A673 (cell line): ENCODE measurements at regions not wholly inside any gene's neighbourhood (a gene's known extent, or its start where the extent isn't known, plus 50 kb on each side); places are given as distances from the start of the nearest gene placed in this dataset.

Source experiments
- BruUV-seq: library from RNA; stranded (reverse); fragments of 400-500 nt; replicated peaks from 2 replicates; lab custom pipeline; 2021; lab: Mats Ljungman, UMichigan
- CTCF ChIA-PET: fragments of 300-600 bp; sonication (Branson Sonifier 250); formaldehyde crosslinking; loops from one replicate; lab custom pipeline; 2022; ENCODE audit warnings: antibody characterized with exemption; lab: Charles Lee
- POLR2A ChIA-PET: fragments of 300-600 bp; sonication (Branson Sonifier 250); formaldehyde crosslinking; loops from one replicate; lab custom pipeline; 2022; ENCODE audit warnings: antibody characterized with exemption; ENCODE audit not compliant: low non-redundant PET; lab: Charles Lee
- DNase-seq: peaks from one replicate; pipeline ENCODE4 v3.0.0-alpha.2; 2015; ENCODE audit warnings: low spot score
- H3K27ac ChIP-seq: fragments of 200-600 bp; sonication (generic); 2 replicates; pipeline ENCODE4 v1.5.1; 2016; ENCODE audit warnings: mixed run types, low read depth, mild to moderate bottlenecking, mixed read lengths, antibody characterized with exemption, low read length; ENCODE audit not compliant: poor library complexity, severe bottlenecking
- H3K27me3 ChIP-seq: fragments of 200-600 bp; sonication (generic); replicated peaks from 2 replicates; pipeline ENCODE4 v1.6.1; 2017; ENCODE audit warnings: mixed run types, low read depth, mild to moderate bottlenecking, mixed read lengths, antibody characterized with exemption, low read length; ENCODE audit not compliant: insufficient read depth, poor library complexity
- H3K36me3 ChIP-seq: fragments of 200-600 bp; sonication (generic); 2 replicates; pipeline ENCODE4 v1.6.1; 2016; ENCODE audit warnings: mixed run types, mild to moderate bottlenecking, mixed read lengths, antibody characterized with exemption, low read length; ENCODE audit not compliant: insufficient read depth, poor library complexity, severe bottlenecking
- H3K4me1 ChIP-seq: fragments of 200-600 bp; sonication (generic); 2 replicates; pipeline ENCODE4 v1.6.1; 2017; ENCODE audit warnings: mixed run types, mild to moderate bottlenecking, mixed read lengths, antibody characterized with exemption, low read length; ENCODE audit not compliant: insufficient read depth, poor library complexity, severe bottlenecking
- H3K4me3 ChIP-seq: fragments of 200-600 bp; sonication (generic); 2 replicates; pipeline ENCODE4 v1.5.1; 2016; ENCODE audit warnings: low read depth, mixed run types, mild to moderate bottlenecking, mixed read lengths, low read length; ENCODE audit not compliant: poor library complexity, severe bottlenecking
- H3K9me3 ChIP-seq: fragments of 200-600 bp; sonication (generic); 2 replicates; pipeline ENCODE4 v1.6.1; 2016; ENCODE audit warnings: mixed run types, low read depth, mild to moderate bottlenecking, mixed read lengths, antibody characterized with exemption, low read length; ENCODE audit not compliant: poor library complexity, severe bottlenecking
- CTCF ChIP-seq: fragments of 300-800, 200-600 bp; sonication (generic); conservative IDR thresholded peaks from 2 replicates; pipeline ENCODE4 v1.5.1; 2017; ENCODE audit warnings: low read depth, mild to moderate bottlenecking, antibody characterized with exemption, low read length, moderate library complexity, mixed read lengths
- EZH2 ChIP-seq: fragments of 200-600 bp; sonication (generic); IDR thresholded peaks from 2 replicates; pipeline ENCODE4 v1.6.1; 2017; ENCODE audit warnings: borderline replicate concordance, low read depth, mild to moderate bottlenecking, mixed read lengths, antibody characterized with exemption, low read length; ENCODE audit not compliant: poor library complexity, severe bottlenecking
- intact Hi-C: fragments of 100-400 bp; cut with micrococcal nuclease; formaldehyde crosslinking; loops from one replicate; pipeline ENCODE4 v1.10.0; 2022; ENCODE audit not compliant: unreplicated experiment

- H3K4me3 ChIP-seq = no peak overlapping the region
- BruUV-seq = no TSS peak
- CTCF ChIA-PET = no interaction called here
- intact Hi-C loops = no loop called here
- POLR2A ChIA-PET = no interaction called here
- no peaks in the 10 kb centered on the region for H3K9me3 ChIP-seq
- DNase-seq = no peak
- no peaks in the 10 kb centered on the region for H3K4me1 ChIP-seq
- H3K27me3 ChIP-seq = peaks cover 9% of the 10 kb centered on the region
- H3K27ac ChIP-seq = no peak overlapping the region
- TF ChIP-seq EZH2 (no peak), CTCF (no peak)
- no peaks in the 10 kb centered on the region for H3K36me3 ChIP-seq
These were observed 794.0 kb downstream of the TBC1D22A start for GRCh38 chr22:47556473-47556872.

DNA sequence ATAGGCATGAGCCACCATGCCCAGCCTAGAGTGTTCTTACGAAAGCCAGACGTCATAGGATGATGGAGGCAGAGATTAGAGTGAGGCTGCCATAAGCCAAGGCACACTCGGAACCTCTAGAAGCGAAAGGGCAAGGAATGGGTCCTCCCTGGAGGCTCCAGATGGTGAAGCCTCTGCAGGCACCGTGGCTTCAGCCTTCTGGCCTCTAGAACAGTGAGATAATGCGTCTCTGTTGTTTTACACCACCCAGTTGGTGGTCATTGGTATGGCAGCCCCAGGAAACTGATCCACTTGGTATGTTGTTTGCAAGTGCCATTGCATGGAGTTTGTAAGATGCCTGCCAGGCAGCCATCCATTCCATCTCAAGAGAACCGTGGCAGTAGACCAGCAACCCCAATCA lies 791.0 kb downstream of the TBC1D22A start:
- TF ChIP-seq EZH2 = no peak
- TF ChIP-seq CTCF = no peak
- intact Hi-C loops = no loop called here
- H3K27ac ChIP-seq = no peak overlapping the region
- no peak overlapping the region for H3K4me3 ChIP-seq
- ChIA-PET POLR2A (no interaction called here), CTCF (no interaction called here)
- DNase-seq = no peak
- BruUV-seq = no TSS peak
- H3K4me1 ChIP-seq = no peaks in the 10 kb centered on the region
- H3K27me3 ChIP-seq = peaks cover 18% of the 10 kb centered on the region
- no peaks in the 10 kb centered on the region for H3K9me3 ChIP-seq
- H3K36me3 ChIP-seq = no peaks in the 10 kb centered on the region

DNA sequence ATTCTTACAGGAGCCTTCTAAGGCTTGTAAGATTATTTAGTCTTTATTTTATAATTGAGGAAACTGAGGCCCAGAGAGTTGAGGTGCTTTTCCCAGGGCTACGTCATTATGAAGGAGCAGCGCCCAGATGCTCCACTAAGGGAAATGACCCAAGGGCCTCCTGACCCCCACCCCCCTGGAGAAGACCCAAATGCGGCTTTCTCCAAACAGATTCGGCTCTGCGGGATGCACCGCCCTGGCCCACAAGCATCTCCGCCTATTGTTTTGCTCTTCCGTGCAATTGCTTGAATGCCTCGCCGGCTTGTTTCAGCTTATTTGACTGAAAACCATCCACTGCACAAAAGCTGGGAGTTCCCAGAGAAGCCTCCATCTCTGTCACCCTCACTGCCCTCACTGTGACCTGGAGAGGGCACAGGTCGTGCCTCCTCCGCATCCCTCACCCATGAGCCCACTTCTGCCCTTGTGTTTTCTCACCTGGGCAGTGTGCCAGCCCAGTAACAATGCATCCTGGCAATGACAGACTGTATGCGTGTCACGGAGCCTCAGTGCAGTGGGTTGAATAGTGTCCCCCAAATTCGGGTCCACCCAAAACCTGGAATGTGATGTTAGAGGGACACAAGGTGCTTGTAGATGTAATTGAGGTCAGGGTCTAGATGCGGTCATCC lies 790.2 kb downstream of the TBC1D22A start:
- no peak for TF ChIP-seq EZH2
- Histone ChIP-seq H3K27me3 (peaks cover 18% of the 10 kb centered on the region), H3K4me3 (no peak overlapping the region), H3K27ac (no peak overlapping the region), H3K36me3 (no peaks in the 10 kb centered on the region), H3K9me3 (no peaks in the 10 kb centered on the region), H3K4me1 (no peaks in the 10 kb centered on the region)
- no peak for DNase-seq
- ChIA-PET CTCF (no interaction called here), POLR2A (no interaction called here)
- intact Hi-C loops = no loop called here
- BruUV-seq = no TSS peak

DNA sequence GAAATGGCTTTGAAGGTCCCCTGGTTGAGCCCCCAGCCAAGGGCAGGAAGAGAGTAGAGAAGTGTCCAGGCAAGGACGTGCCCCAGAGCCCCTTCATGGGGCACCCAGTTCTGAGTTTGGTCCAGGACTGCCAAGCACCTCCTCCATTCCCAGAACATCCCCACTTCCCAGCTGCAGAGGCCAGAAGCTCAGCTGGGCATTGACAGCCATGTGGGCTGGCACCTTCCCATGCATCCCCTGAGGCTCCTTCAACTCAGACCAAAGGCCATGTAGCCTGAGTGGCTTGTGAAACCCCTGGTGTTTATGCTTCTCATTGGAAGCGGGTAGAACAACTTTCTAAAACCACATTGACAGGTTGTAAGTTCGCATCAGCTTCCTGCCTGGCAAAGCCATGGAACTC lies 789.6 kb downstream of the TBC1D22A start:
- Histone ChIP-seq H3K36me3 (no peaks in the 10 kb centered on the region), H3K4me3 (no peak overlapping the region), H3K27ac (no peak overlapping the region), H3K4me1 (no peaks in the 10 kb centered on the region), H3K27me3 (peaks cover 18% of the 10 kb centered on the region), H3K9me3 (no peaks in the 10 kb centered on the region)
- TF ChIP-seq EZH2 = no peak
- TF ChIP-seq CTCF = no peak
- intact Hi-C loops = no loop called here
- POLR2A ChIA-PET = no interaction called here
- no peak for DNase-seq
- CTCF ChIA-PET = no interaction called here
- no TSS peak for BruUV-seq
